A549 (cell line): ENCODE measurements at regions not wholly inside any gene's neighbourhood (a gene's known extent, or its start where the extent isn't known, plus 50 kb on each side); places are given as distances from the start of the nearest gene placed in this dataset.

Source experiments
- ATAC-seq, 2 experiments: fragments of 200-7000 bp in 1 of 2; fragments of >200 bp in 1 of 2; cut with Nextera tagmentation in 1 of 2; cut with Tn5 transposase in 1 of 2; 3 replicates each; pipeline versions ENCODE4 v1.8.0 to v1.9.1; 2018 to 2020; ENCODE audit warnings: mild to moderate bottlenecking in 1 of 2, moderate library complexity in 1 of 2
- CTCF ChIA-PET: fragments of 300-600 bp; sonication (Branson Sonifier 250); formaldehyde crosslinking; extraction: SDS; loops from one replicate; lab custom pipeline; 2021; ENCODE audit warnings: antibody characterized with exemption, inconsistent platforms; lab: Yijun Ruan, JAX
- POLR2A ChIA-PET: fragments of 350-600 bp; formaldehyde crosslinking; extraction: SDS; loops from one replicate; lab custom pipeline; 2021; ENCODE audit warnings: antibody characterized with exemption, inconsistent platforms; lab: Yijun Ruan, JAX
- DNase-seq, 2 experiments: peaks; one replicate each; pipeline versions ENCODE4 v3.0.0 to v3.0.0-alpha.2; 2011 to 2016; ENCODE audit warnings: low read depth in 1 of 2, low spot score in 1 of 2
- FAIRE-seq: peaks from 2 replicates; lab custom pipeline; 2011; peaks lifted over from hg19 to GRCh38; lab: Jason Lieb, UNC
- H3K27ac ChIP-seq, 2 experiments: fragments of >200 bp; sonication (Bioruptor Twin); formaldehyde crosslinking; 3 replicates each; pipeline ENCODE4 v1.5.1; 2016 to 2017
- H3K4me1 ChIP-seq: fragments of >200 bp; sonication (Bioruptor Twin); formaldehyde crosslinking; 3 replicates; pipeline ENCODE4 v1.6.1; 2016
- H3K4me2 ChIP-seq: fragments of >200 bp; sonication (Bioruptor Twin); formaldehyde crosslinking; 3 replicates; pipeline ENCODE4 v1.6.1; 2016
- H3K4me3 ChIP-seq: fragments of >200 bp; sonication (Bioruptor Twin); formaldehyde crosslinking; 3 replicates; pipeline ENCODE4 v1.5.1; 2016
- H3K9me3 ChIP-seq: fragments of >200 bp; sonication (Bioruptor Twin); formaldehyde crosslinking; 3 replicates; pipeline ENCODE4 v1.6.1; 2016
- CBX2 ChIP-seq: fragments of 200-600 bp; sonication (generic); IDR thresholded peaks from 2 replicates; pipeline ENCODE4 v1.6.1; 2016; ENCODE audit warnings: low read depth, mild to moderate bottlenecking, borderline replicate concordance
- CBX8 ChIP-seq: fragments of 200-600 bp; sonication (generic); IDR thresholded peaks from 2 replicates; pipeline ENCODE4 v1.6.1; 2016
- CEBPB ChIP-seq, 2 experiments: fragments of >200 bp in 1 of 2; sonication (Bioruptor Twin) in 1 of 2; formaldehyde crosslinking in 1 of 2; IDR thresholded peaks; 2 replicates each; pipeline ENCODE4 v1.6.1; 2012 to 2016
- CHD2 ChIP-seq: fragments of 150-350 bp; IDR thresholded peaks from 2 replicates; pipeline ENCODE4 v1.6.1; 2014; ENCODE audit warnings: low read length; ENCODE audit not compliant: partially characterized antibody
- CHD4 ChIP-seq: fragments of 200-600 bp; sonication (generic); IDR thresholded peaks from 2 replicates; pipeline ENCODE4 v1.6.1; 2016; ENCODE audit warnings: antibody characterized with exemption, mild to moderate bottlenecking, borderline replicate concordance
- EHF ChIP-seq: fragments of 250-450 bp; sonication (Bioruptor Pico); IDR thresholded peaks from 2 replicates; pipeline ENCODE4 v1.5.0; 2020; ENCODE audit warnings: mild to moderate bottlenecking
- FOSL2 ChIP-seq, 2 experiments: fragments of 450-650 bp in 1 of 2; fragments of >200 bp in 1 of 2; sonication (Bioruptor Twin) in 1 of 2; formaldehyde crosslinking; IDR thresholded peaks; 2 replicates each; pipeline versions ENCODE4 v1.5.0 to v1.6.1; 2016 to 2020; ENCODE audit warnings: mild to moderate bottlenecking in 1 of 2, moderate library complexity in 1 of 2
- HEYL ChIP-seq: fragments of 250-450 bp; sonication (Bioruptor Pico); IDR thresholded peaks from 2 replicates; pipeline ENCODE4 v1.8.0; 2021; ENCODE audit warnings: mild to moderate bottlenecking, moderate library complexity
- JUNB ChIP-seq: fragments of >200 bp; sonication (Bioruptor Twin); formaldehyde crosslinking; IDR thresholded peaks from 2 replicates; pipeline ENCODE4 v1.6.1; 2016
- KDM1A ChIP-seq: fragments of 200-600 bp; sonication (generic); IDR thresholded peaks from 2 replicates; pipeline ENCODE4 v1.6.1; 2016; ENCODE audit warnings: low read depth, mild to moderate bottlenecking
- MAFK ChIP-seq: fragments of 450-650 bp; IDR thresholded peaks from 2 replicates; pipeline ENCODE4 v1.6.1; 2014; ENCODE audit not compliant: partially characterized antibody
- MYC ChIP-seq: IDR thresholded peaks from 2 replicates; pipeline ENCODE4 v1.6.1; 2012; ENCODE audit warnings: mild to moderate bottlenecking, inconsistent platforms, low read length, improper control_type of control experiment, borderline replicate concordance
- NFE2L2 ChIP-seq: fragments of 150-350 bp; conservative IDR thresholded peaks from 2 replicates; pipeline ENCODE4 v1.6.1; 2014; ENCODE audit warnings: low read length
- NPAS2 ChIP-seq: fragments of 250-450 bp; sonication (Bioruptor Pico); IDR thresholded peaks from 2 replicates; pipeline ENCODE4 v1.8.0; 2022; ENCODE audit warnings: mild to moderate bottlenecking, moderate library complexity, borderline replicate concordance
- RFX5 ChIP-seq: fragments of 450-650 bp; IDR thresholded peaks from 2 replicates; pipeline ENCODE4 v1.7.1; 2014; ENCODE audit warnings: antibody characterized with exemption, mild to moderate bottlenecking, moderate library complexity
- RNF2 ChIP-seq: fragments of 200-600 bp; sonication (generic); IDR thresholded peaks from 2 replicates; pipeline ENCODE4 v1.6.1; 2016; ENCODE audit warnings: low read depth, mild to moderate bottlenecking, antibody characterized with exemption, moderate library complexity, borderline replicate concordance
- SREBF2 ChIP-seq: fragments of 450-650 bp; IDR thresholded peaks from 2 replicates; pipeline ENCODE4 v1.6.1; 2014; ENCODE audit warnings: mild to moderate bottlenecking, moderate library complexity
- ZFP36 ChIP-seq: fragments of 450-650 bp; IDR thresholded peaks from 2 replicates; pipeline ENCODE4 v1.6.1; 2014; ENCODE audit warnings: borderline replicate concordance; ENCODE audit not compliant: partially characterized antibody
- ZNF302 ChIP-seq: fragments of 250-450 bp; sonication (Bioruptor Pico); IDR thresholded peaks from 2 replicates; pipeline ENCODE4 v1.9.0; 2021; ENCODE audit warnings: inconsistent platforms, mild to moderate bottlenecking, moderate library complexity
- ZSCAN20 ChIP-seq: fragments of 250-450 bp; sonication (Bioruptor Pico); IDR thresholded peaks from 2 replicates; pipeline ENCODE4 v1.8.0; 2022; ENCODE audit warnings: mild to moderate bottlenecking, moderate library complexity
- WGBS: methylation state at CpG from one replicate; pipeline ENCODE4 v1.1.6; 2017; ENCODE audit errors: missing lambda C conversion rate; 5-methylcytosine and 5-hydroxymethylcytosine counted together
- TF ChIP-seq, protein P1 (sequence below): fragments of 250-450 bp; sonication (Bioruptor Pico); IDR thresholded peaks from 2 replicates; pipeline ENCODE4 v1.5.0; 2021; ENCODE audit warnings: mild to moderate bottlenecking, moderate library complexity, borderline replicate concordance
- TF ChIP-seq, protein P2 (sequence below): fragments of 450-650 bp; IDR thresholded peaks from 2 replicates; pipeline ENCODE4 v1.6.1; 2014; ENCODE audit warnings: antibody characterized with exemption
- TF ChIP-seq, protein P3 (sequence below): fragments of 150-350 bp; IDR thresholded peaks from 2 replicates; pipeline ENCODE4 v1.6.1; 2014; ENCODE audit warnings: low read depth, mild to moderate bottlenecking, low read length
- TF ChIP-seq, protein P4 (sequence below): fragments of >200 bp; sonication (Bioruptor Twin); formaldehyde crosslinking; IDR thresholded peaks from 3 replicates; pipeline ENCODE4 v1.6.1; 2016

DNA sequence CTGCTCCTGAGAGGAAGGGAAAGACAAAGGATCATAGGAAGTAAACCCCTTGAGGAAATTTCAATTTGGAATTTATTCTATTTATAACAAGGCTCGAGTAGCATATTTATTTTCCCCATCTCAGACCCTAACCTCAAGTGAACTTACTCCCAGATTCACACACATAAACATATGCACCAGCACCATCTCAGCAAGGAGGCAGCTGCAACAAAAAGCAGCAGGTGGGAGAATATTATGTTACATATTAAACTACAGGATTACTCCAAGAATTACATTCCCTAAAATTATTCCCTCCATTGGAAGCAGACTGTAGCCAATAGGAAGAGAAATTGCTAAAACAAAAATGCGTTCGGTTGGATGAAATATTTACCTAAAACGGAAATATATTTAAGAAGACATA lies 108.4 kb upstream of the PRSS3 start:
- TF ChIP-seq, protein P1, sequence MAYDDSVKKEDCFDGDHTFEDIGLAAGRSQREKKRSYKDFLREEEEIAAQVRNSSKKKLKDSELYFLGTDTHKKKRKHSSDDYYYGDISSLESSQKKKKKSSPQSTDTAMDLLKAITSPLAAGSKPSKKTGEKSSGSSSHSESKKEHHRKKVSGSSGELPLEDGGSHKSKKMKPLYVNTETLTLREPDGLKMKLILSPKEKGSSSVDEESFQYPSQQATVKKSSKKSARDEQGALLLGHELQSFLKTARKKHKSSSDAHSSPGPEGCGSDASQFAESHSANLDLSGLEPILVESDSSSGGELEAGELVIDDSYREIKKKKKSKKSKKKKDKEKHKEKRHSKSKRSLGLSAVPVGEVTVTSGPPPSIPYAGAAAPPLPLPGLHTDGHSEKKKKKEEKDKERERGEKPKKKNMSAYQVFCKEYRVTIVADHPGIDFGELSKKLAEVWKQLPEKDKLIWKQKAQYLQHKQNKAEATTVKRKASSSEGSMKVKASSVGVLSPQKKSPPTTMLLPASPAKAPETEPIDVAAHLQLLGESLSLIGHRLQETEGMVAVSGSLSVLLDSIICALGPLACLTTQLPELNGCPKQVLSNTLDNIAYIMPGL (CRISPR knock-in tag), result no peak
- TF ChIP-seq, protein P2, sequence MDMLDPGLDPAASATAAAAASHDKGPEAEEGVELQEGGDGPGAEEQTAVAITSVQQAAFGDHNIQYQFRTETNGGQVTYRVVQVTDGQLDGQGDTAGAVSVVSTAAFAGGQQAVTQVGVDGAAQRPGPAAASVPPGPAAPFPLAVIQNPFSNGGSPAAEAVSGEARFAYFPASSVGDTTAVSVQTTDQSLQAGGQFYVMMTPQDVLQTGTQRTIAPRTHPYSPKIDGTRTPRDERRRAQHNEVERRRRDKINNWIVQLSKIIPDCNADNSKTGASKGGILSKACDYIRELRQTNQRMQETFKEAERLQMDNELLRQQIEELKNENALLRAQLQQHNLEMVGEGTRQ, result no peak
- no peak for TF ChIP-seq CHD2
- no peak for TF ChIP-seq RFX5
- TF ChIP-seq ZFP36, result no peak
- no peak for TF ChIP-seq NPAS2 (CRISPR knock-in tag)
- no peak for TF ChIP-seq EHF (CRISPR knock-in tag)
- Histone ChIP-seq H3K4me1 (peaks cover 11% of the 10 kb centered on the region), H3K4me2 (no peak overlapping the region), H3K27ac (no peak overlapping the region), H3K9me3 (no peaks in the 10 kb centered on the region), H3K4me3 (no peak overlapping the region)
- CTCF ChIA-PET, result interaction anchor here (2.5 to 3.4 kb wide), 2 partner anchors 35 to 63 kb away, joined by 6 to 13 read pairs; no protein-coding TSS in a partner anchor
- ATAC-seq (no peak), DNase-seq (no peak), FAIRE-seq (no peak)
- POLR2A ChIA-PET, result no interaction called here
- WGBS, result 76% methylated on average over 4 of the region's 4 CpGs

DNA sequence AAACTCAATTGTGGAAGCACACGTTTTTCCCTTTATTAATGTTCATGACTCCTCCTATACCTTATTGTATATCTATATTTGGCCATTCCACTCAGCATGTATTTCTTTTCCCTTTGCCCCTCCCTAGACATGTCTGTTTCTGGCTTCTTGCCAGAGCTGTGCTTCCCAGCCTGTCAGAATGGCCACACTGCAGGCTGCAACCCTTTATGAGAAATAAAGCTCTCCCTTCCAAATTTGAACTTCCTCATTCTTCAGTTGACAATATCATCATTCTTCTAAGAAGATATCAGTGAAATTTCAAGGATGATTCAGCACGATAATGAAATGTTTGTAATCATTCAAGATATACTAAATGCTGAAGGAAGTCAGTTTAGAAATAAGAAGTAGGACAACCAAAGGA lies 107.6 kb upstream of the PRSS3 start:
- DNase-seq (peak in 1 of 2 experiments; percentile 26), FAIRE-seq (peak; percentile 98), ATAC-seq (peak in 1 of 2 experiments; percentile 33; a peak in 1 of 6 replicates)
- H3K4me1 ChIP-seq, result peaks cover 11% of the 10 kb centered on the region
- TF ChIP-seq ZSCAN20 (CRISPR knock-in tag), result no peak
- no peak for TF ChIP-seq CHD4
- TF ChIP-seq MAFK, result peak; percentile 26
- H3K9me3 ChIP-seq, result no peaks in the 10 kb centered on the region
- H3K4me2 ChIP-seq, result peak overlapping the region; percentile 4; the same call in 1 of the 3 replicates
- no peak overlapping the region for H3K4me3 ChIP-seq
- CTCF ChIA-PET, result interaction anchor here (2.4 to 3.4 kb wide), 3 partner anchors 34 to 64 kb away, joined by 6 to 13 read pairs (median 9); no protein-coding TSS in a partner anchor
- POLR2A ChIA-PET, result no interaction called here
- no peak overlapping the region for H3K27ac ChIP-seq
- 16% methylated on average over 2 of the region's 2 CpGs for WGBS

DNA sequence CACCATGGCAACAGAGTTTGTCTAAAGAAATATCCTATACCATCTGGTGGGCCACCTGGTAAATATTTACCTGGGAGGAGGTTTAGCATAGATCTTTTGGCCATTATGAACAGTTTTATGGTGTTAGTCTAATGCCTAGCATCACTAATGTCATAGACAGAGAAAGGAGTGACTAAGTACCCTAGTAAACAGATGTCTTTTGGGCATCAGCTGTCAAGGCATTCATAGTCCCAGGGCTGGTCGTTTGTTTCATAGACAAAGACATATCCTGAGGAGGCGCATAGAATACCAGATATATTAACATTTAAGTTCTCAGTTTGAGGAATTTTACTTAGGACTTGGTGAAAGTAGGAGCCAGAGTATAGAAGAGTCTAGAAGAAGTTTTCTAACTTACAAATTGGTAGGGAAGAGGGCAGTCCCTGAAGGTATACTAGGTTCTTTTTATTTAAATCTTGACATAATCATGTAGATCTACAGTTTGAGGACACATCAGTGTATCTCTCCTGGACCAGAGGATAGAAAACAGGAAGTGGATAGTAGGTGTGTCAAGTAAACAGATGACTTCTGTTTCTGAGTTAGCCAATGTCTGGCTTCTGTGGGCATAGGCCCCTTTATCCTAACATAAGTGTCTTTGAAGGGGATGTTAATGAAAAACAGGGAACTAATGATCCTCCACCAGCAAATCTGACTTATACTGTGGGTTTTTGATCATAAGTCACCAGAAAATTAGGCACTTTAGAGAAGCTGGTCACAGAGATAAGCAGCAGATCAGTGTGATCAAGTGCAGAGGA lies 105.0 kb upstream of the PRSS3 start:
- DNase-seq, result no peak
- no peak overlapping the region for H3K4me3 ChIP-seq
- ChIA-PET CTCF (interaction anchor here (0.6 to 3.4 kb wide), 4 partner anchors 31 to 66 kb away, joined by 3 to 13 read pairs (median 6); no protein-coding TSS in a partner anchor), POLR2A (no interaction called here)
- H3K27ac ChIP-seq, result no peak overlapping the region
- TF ChIP-seq HEYL (CRISPR knock-in tag) (no peak), CHD4 (no peak), RFX5 (no peak), CBX8 (no peak), CEBPB (IDR thresholded peaks at IDR 0.05) (no peak), FOSL2 (IDR thresholded peaks at IDR 0.05) (no peak), FOSL2 (CRISPR knock-in tag; IDR thresholded peaks at IDR 0.05) (no peak), JUNB (no peak), KDM1A (no peak), CBX2 (no peak), RNF2 (no peak), CHD2 (no peak), SREBF2 (no peak), ZNF302 (CRISPR knock-in tag) (no peak), NFE2L2 (no peak), MYC (no peak)
- TF ChIP-seq, protein P3, sequence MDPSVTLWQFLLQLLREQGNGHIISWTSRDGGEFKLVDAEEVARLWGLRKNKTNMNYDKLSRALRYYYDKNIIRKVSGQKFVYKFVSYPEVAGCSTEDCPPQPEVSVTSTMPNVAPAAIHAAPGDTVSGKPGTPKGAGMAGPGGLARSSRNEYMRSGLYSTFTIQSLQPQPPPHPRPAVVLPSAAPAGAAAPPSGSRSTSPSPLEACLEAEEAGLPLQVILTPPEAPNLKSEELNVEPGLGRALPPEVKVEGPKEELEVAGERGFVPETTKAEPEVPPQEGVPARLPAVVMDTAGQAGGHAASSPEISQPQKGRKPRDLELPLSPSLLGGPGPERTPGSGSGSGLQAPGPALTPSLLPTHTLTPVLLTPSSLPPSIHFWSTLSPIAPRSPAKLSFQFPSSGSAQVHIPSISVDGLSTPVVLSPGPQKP, result no peak
- TF ChIP-seq, protein P4, sequence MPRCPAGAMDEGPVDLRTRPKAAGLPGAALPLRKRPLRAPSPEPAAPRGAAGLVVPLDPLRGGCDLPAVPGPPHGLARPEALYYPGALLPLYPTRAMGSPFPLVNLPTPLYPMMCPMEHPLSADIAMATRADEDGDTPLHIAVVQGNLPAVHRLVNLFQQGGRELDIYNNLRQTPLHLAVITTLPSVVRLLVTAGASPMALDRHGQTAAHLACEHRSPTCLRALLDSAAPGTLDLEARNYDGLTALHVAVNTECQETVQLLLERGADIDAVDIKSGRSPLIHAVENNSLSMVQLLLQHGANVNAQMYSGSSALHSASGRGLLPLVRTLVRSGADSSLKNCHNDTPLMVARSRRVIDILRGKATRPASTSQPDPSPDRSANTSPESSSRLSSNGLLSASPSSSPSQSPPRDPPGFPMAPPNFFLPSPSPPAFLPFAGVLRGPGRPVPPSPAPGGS, result no peak
- TF ChIP-seq, protein P2, result no peak
- no peak for FAIRE-seq
- H3K9me3 ChIP-seq, result no peaks in the 10 kb centered on the region
- ATAC-seq, result no peak
- no peak overlapping the region for H3K4me2 ChIP-seq
- WGBS, result 40% methylated on average over 2 of the region's 2 CpGs
- H3K4me1 ChIP-seq, result peaks cover 11% of the 10 kb centered on the region
